GM18861 (cell line): ENCODE measurements at regions not wholly inside any gene's neighbourhood (a gene's known extent, or its start where the extent isn't known, plus 50 kb on each side); places are given as distances from the start of the nearest gene placed in this dataset.
"Not testable (repeated sequence)": the region's sequence is repeated elsewhere in the genome, so short reads cannot be mapped to it uniquely, and the experiment has no call there.

Experiments used
- ATAC-seq: cut with Tn5 transposase; IDR thresholded peaks from one replicate; pipeline ENCODE4 v1.9.1; 2021; ENCODE audit not compliant: unreplicated experiment

GRCh38 chr15:26261966-26262365 lies 398.8 kb upstream of the ATP10A start:
- ATAC-seq, result no peak

- ATAC-seq, result no peak
Observed at GRCh38 chr15:26261413-26261812, 398.3 kb upstream of the ATP10A start.

GRCh38 chr15:26260517-26261133 lies 397.5 kb upstream of the ATP10A start:
- no peak for ATAC-seq

- ATAC-seq, result no peak
Observed at GRCh38 chr15:26259581-26259980, 396.5 kb upstream of the ATP10A start.

GRCh38 chr15:26244782-26245181 lies 381.7 kb upstream of the ATP10A start:
- not testable (repeated sequence) for ATAC-seq

GRCh38 chr15:26243382-26243781 lies 380.3 kb upstream of the ATP10A start:
- no peak for ATAC-seq

- ATAC-seq, result no peak
Observed at GRCh38 chr15:26242565-26243071, 379.5 kb upstream of the ATP10A start.

GRCh38 chr15:26235864-26236263 lies 372.7 kb upstream of the ATP10A start:
- ATAC-seq, result no peak

- ATAC-seq, result no peak
Observed at GRCh38 chr15:26234976-26235767, 372.0 kb upstream of the ATP10A start.

GRCh38 chr15:26232691-26233090 lies 369.6 kb upstream of the ATP10A start:
- no peak for ATAC-seq

- ATAC-seq, result no peak
Observed at GRCh38 chr15:26231096-26231495, 368.0 kb upstream of the ATP10A start.

- no peak for ATAC-seq
Observed at GRCh38 chr15:26224266-26224665, 361.1 kb upstream of the ATP10A start.

- no peak for ATAC-seq
Observed at GRCh38 chr15:26223720-26224119, 360.6 kb upstream of the ATP10A start.

- ATAC-seq, result no peak
Observed at GRCh38 chr15:26222781-26223180, 359.7 kb upstream of the ATP10A start.

- ATAC-seq, result not testable (repeated sequence)
Observed at GRCh38 chr15:26217043-26217442, 353.9 kb upstream of the ATP10A start.

GRCh38 chr15:26214290-26214689 lies 351.2 kb upstream of the ATP10A start:
- no peak for ATAC-seq

GRCh38 chr15:26213427-26213826 lies 350.3 kb upstream of the ATP10A start:
- no peak for ATAC-seq

- no peak for ATAC-seq
Observed at GRCh38 chr15:26212109-26212508, 349.0 kb upstream of the ATP10A start.

GRCh38 chr15:26210980-26211379 lies 347.9 kb upstream of the ATP10A start:
- ATAC-seq, result no peak

- ATAC-seq, result no peak
Observed at GRCh38 chr15:26201177-26201858, 338.2 kb upstream of the ATP10A start.

- no peak for ATAC-seq
Observed at GRCh38 chr15:26200427-26200826, 337.3 kb upstream of the ATP10A start.

GRCh38 chr15:26197719-26198118 lies 334.6 kb upstream of the ATP10A start:
- ATAC-seq, result no peak
